Liver (tissue), 8 donors: ENCODE measurements at regions not wholly inside any gene's neighbourhood (a gene's known extent, or its start where the extent isn't known, plus 50 kb on each side); places are given as distances from the start of the nearest gene placed in this dataset.

Experiments used
- DNase-seq: peaks from one replicate; pipeline ENCODE4 v3.0.0-alpha.2; 2017; ENCODE audit warnings: low spot score
- H3K27ac ChIP-seq, 2 donors: one replicate each; pipeline ENCODE4 v1.7.0; 2013; ENCODE audit warnings: inconsistent platforms in 2 of 2, low read length in 2 of 2, control low read depth in 1 of 2, low read depth in 1 of 2, mild to moderate bottlenecking in 1 of 2
- H3K27me3 ChIP-seq, 4 donors: one replicate each; pipeline versions ENCODE4 v1.6.1 to v1.7.0; 2013; ENCODE audit warnings: low read length in 3 of 4, inconsistent platforms in 1 of 4, mild to moderate bottlenecking in 1 of 4, moderate library complexity in 1 of 4; ENCODE audit not compliant: control insufficient read depth in 4 of 4, insufficient read depth in 4 of 4
- H3K36me3 ChIP-seq, 4 donors: one replicate each; pipeline versions ENCODE4 v1.6.1 to v1.7.0; 2013; ENCODE audit warnings: low read length in 3 of 4, mild to moderate bottlenecking in 3 of 4, low read depth in 1 of 4, moderate library complexity in 1 of 4; ENCODE audit not compliant: control insufficient read depth in 4 of 4, insufficient read depth in 3 of 4
- H3K4me1 ChIP-seq, 4 donors: one replicate each; pipeline versions ENCODE4 v1.6.1 to v1.7.0; 2013; ENCODE audit warnings: low read length in 3 of 4, mild to moderate bottlenecking in 3 of 4, moderate library complexity in 1 of 4; ENCODE audit not compliant: control insufficient read depth in 4 of 4, insufficient read depth in 4 of 4
- H3K4me3 ChIP-seq, 3 donors: one replicate each; pipeline versions ENCODE4 v1.6.1 to v1.7.0; 2013; ENCODE audit warnings: low read length in 3 of 3, control low read depth in 1 of 3, low read depth in 1 of 3, mild to moderate bottlenecking in 1 of 3
- H3K9ac ChIP-seq, 2 donors: one replicate each; pipeline ENCODE4 v1.7.0; 2013; ENCODE audit warnings: low read length in 2 of 2, mild to moderate bottlenecking in 2 of 2, moderate library complexity in 2 of 2, control low read depth in 1 of 2, low read depth in 1 of 2
- H3K9me3 ChIP-seq, 4 donors: one replicate each; pipeline versions ENCODE4 v1.6.1 to v1.7.0; 2013; ENCODE audit warnings: low read length in 3 of 4; ENCODE audit not compliant: control insufficient read depth in 4 of 4
- ATF3 ChIP-seq: IDR thresholded peaks from 2 replicates; pipeline ENCODE4 v1.6.1; 2016; ENCODE audit warnings: antibody characterized with exemption
- CTCF ChIP-seq: fragments of 150-350 bp; IDR thresholded peaks from 2 replicates; pipeline ENCODE4 v1.5.1; 2017; ENCODE audit warnings: improper control_type of control experiment, low read depth, low read length; ENCODE audit not compliant: missing input control
- FOXA2 ChIP-seq: IDR thresholded peaks from 2 replicates; pipeline ENCODE4 v1.6.1; 2016; ENCODE audit warnings: antibody characterized with exemption
- GABPA ChIP-seq, 2 donors: IDR thresholded peaks in 1 of 2; conservative IDR thresholded peaks in 1 of 2; 2 replicates each; pipeline ENCODE4 v1.6.1; 2016; ENCODE audit warnings: antibody characterized with exemption in 2 of 2, mild to moderate bottlenecking in 1 of 2, moderate library complexity in 1 of 2
- HNF4A ChIP-seq, 2 donors: conservative IDR thresholded peaks; 2 replicates each; pipeline ENCODE4 v1.6.1; 2016; ENCODE audit warnings: antibody characterized with exemption in 2 of 2, mild to moderate bottlenecking in 2 of 2
- HNF4G ChIP-seq: IDR thresholded peaks from 2 replicates; pipeline ENCODE4 v1.6.1; 2016; ENCODE audit warnings: antibody characterized with exemption
- JUND ChIP-seq, 2 donors: IDR thresholded peaks; 2 replicates each; pipeline ENCODE4 v1.6.1; 2016; ENCODE audit warnings: antibody characterized with exemption in 2 of 2
- MAX ChIP-seq: IDR thresholded peaks from 2 replicates; pipeline ENCODE4 v1.6.1; 2016; ENCODE audit warnings: antibody characterized with exemption
- NR2F2 ChIP-seq: IDR thresholded peaks from 2 replicates; pipeline ENCODE4 v1.6.1; 2016; ENCODE audit warnings: antibody characterized with exemption
- RAD21 ChIP-seq, 2 donors: IDR thresholded peaks; 2 replicates each; pipeline ENCODE4 v1.6.1; 2016; ENCODE audit warnings: antibody characterized with exemption in 2 of 2, mild to moderate bottlenecking in 2 of 2
- REST ChIP-seq: IDR thresholded peaks from 2 replicates; pipeline ENCODE4 v1.6.1; 2016; ENCODE audit warnings: antibody characterized with exemption, mild to moderate bottlenecking
- RXRA ChIP-seq, 2 donors: IDR thresholded peaks; 2 replicates each; pipeline ENCODE4 v1.6.1; 2017 to 2018; ENCODE audit warnings: antibody characterized with exemption in 2 of 2, mild to moderate bottlenecking in 1 of 2
- SP1 ChIP-seq: IDR thresholded peaks from 2 replicates; pipeline ENCODE4 v1.6.1; 2018; ENCODE audit warnings: antibody characterized with exemption, mild to moderate bottlenecking
- TAF1 ChIP-seq: conservative IDR thresholded peaks from 2 replicates; pipeline ENCODE4 v1.6.1; 2016; ENCODE audit warnings: antibody characterized with exemption, mild to moderate bottlenecking
- YY1 ChIP-seq: IDR thresholded peaks from 2 replicates; pipeline ENCODE4 v1.6.1; 2016; ENCODE audit warnings: antibody characterized with exemption, mild to moderate bottlenecking
- ZBTB33 ChIP-seq: IDR thresholded peaks from 2 replicates; pipeline ENCODE4 v1.6.1; 2016; ENCODE audit warnings: antibody characterized with exemption
- WGBS: extraction: QIAGEN DNeasy Blood & Tissue Kit; methylation state at CpG from one replicate; pipeline ENCODE4 v1.1.7; 2013; 5-methylcytosine and 5-hydroxymethylcytosine counted together
- donor health status: healthy.
- donor health status: healthy.
- donor health status: healthy.
- donor health status: healthy.
- donor health status: healthy.

GRCh38 chr4:151854731-151855130, 93.9 kb upstream of the GATB start (continued):
- TF ChIP-seq ATF3 (no peak), YY1 (no peak), MAX (no peak), TAF1 (no peak), JUND (IDR thresholded peaks at IDR 0.05) (no peak), HNF4G (no peak), NR2F2 (no peak)

GRCh38 chr4:151853034-151853433, 92.2 kb upstream of the GATB start:
- 79% methylated on average over 4 of the region's 4 CpGs for WGBS
- Histone ChIP-seq H3K4me3 (no peak overlapping the region), H3K27ac (no peak overlapping the region), H3K9me3 (no peaks in the 10 kb centered on the region), H3K4me1 (peaks cover 1 to 8% (median 5%) of the 10 kb centered on the region in 4 donors), H3K27me3 (no peaks in the 10 kb centered on the region), H3K36me3 (no peaks in the 10 kb centered on the region), H3K9ac (no peak overlapping the region)
- no peak for TF ChIP-seq FOXA2
- TF ChIP-seq ATF3: no peak
- DNase-seq: no peak

GRCh38 chr4:151852202-151852601, 91.4 kb upstream of the GATB start:
- H3K4me3 ChIP-seq: no peak overlapping the region
- H3K9ac ChIP-seq: no peak overlapping the region
- H3K27ac ChIP-seq: no peak overlapping the region
- peaks cover 1 to 6% (median 3%) of the 10 kb centered on the region in 4 donors for H3K4me1 ChIP-seq
- TF ChIP-seq NR2F2 (no peak), HNF4G (no peak), RAD21 (IDR thresholded peaks at IDR 0.05) (no peak), JUND (IDR thresholded peaks at IDR 0.05) (no peak), RXRA (IDR thresholded peaks at IDR 0.05) (no peak), FOXA2 (no peak), ZBTB33 (no peak), GABPA (IDR thresholded peaks at IDR 0.05 in 1 of 2, conservative IDR thresholded peaks at IDR 0.05 in 1 of 2) (no peak), ATF3 (no peak), HNF4A (conservative IDR thresholded peaks at IDR 0.05) (no peak), SP1 (no peak), MAX (no peak), CTCF (no peak), REST (no peak), TAF1 (no peak), YY1 (no peak)
- no peaks in the 10 kb centered on the region for H3K9me3 ChIP-seq
- DNase-seq: no peak
- H3K27me3 ChIP-seq: no peaks in the 10 kb centered on the region
- WGBS: 72% methylated on average over 2 of the region's 2 CpGs
- H3K36me3 ChIP-seq: no peaks in the 10 kb centered on the region
